HUDEP-2 (cell line): ENCODE measurements at regions not wholly inside any gene's neighbourhood (a gene's known extent, or its start where the extent isn't known, plus 50 kb on each side); places are given as distances from the start of the nearest gene placed in this dataset.

Experiments
- DNase-seq, 76 experiments: peaks; one replicate each; lab custom pipeline; 2025; ENCODE audit not compliant: unreplicated experiment in 76 of 76; lab: John Stamatoyannopoulos, UW

DNA sequence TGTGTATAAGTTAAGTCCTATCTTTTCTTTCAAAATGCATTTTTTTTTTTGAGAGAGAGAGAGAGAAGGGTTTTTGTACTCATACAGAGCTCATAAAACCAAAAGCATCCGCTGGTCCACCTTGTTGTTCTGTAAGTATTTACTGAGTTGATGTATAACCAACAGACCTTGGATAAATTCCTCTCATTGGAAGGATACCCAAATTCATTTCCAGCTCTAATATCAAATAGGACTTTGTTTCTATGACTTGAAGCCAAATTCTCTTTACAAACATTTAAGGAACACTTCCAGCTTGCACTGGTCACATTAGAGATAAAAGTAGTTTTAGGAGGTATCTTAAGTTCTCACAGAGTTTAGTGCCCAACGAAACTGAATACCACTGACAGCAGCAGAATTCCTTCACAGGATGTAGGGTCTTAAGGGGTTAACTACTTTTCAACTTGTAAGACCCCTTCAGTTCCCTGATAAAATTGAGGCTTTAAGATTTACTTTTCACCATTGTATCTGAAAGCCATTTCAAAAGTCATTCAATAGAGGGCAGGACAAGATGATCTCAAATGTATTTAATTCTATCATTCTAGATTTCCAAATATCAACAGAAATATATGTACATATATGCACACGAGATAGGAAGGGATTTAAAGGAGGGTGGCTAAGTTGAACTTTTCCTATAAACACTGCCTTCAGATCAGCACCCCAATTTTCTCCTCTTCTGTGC is 1398.5 kb upstream of the CELF4 start:
- DNase-seq, result no peak

- no peak for DNase-seq
These were observed 1396.3 kb upstream of the CELF4 start for GRCh38 chr18:38961880-38962279.

DNA sequence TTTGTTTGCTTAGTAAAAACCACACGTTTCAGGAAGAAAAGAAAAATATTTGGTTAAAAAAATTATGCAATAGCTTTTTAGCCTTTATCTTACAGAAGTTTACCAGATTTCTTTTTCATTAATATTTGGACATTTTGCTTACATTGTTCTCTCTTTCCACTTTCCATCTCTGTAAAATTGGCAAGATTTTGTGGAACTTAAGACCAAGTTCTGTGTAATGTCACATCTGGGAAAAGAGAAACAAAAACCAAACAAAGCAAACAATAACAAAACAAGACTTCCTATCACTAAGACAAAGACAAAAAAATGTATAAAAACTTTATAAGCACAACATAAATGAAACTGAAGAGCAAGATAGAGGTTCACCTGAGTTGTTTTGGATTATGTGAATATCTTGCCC is 1392.1 kb upstream of the CELF4 start:
- no peak for DNase-seq

DNA sequence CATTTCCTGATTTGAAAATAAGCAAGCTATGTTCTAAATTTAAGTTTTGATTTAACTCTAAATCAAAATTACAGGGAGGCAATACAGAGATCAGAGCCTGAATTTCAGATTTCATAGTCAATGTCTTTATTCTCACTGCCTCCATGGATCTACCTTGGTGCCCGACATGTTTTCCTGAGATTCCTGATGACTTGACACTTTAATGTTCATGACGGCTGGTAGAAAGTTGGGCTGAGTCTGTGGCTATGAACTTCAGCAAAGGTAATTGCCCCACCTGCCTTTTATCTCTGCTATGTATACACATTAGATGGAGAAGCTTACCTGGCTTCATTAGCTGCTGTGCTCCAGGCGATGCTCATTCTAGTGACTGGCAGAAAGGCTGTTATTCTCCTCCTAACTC is 1390.5 kb upstream of the CELF4 start:
- no peak for DNase-seq

- DNase-seq, result no peak
These were observed 1386.0 kb upstream of the CELF4 start for GRCh38 chr18:38951633-38952032.

GRCh38 chr18:38948436-38948835 is 1382.8 kb upstream of the CELF4 start:
- DNase-seq, result no peak

DNA sequence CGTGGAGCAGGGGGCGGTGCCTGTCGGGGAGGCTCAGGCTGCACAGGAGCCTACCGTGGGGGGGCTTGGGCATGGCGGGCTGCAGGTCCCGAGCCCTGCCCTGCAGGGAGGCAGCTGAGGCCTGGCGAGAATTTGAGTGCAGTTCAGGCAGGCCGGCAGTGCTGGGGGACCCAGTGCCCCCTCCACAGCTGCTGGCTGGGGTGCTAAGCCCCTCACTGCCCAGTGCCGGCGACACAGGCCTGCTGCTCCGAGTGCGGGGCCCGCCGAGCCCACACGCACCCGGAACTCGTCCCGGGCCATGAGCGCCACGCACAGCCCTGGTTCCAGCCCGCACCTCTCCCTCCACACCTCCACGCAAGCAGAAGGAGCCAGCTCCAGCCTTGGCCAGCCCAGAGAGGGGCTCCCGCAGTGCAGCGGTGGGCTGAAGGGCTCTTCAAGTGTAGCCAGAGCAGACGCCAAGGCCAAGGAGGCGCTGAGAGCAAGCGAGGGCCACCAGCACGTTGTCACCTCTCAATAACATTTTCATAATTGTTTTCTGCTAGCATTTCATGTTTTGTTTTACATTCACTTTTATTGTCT is 1378.9 kb upstream of the CELF4 start:
- DNase-seq, result no peak

DNA sequence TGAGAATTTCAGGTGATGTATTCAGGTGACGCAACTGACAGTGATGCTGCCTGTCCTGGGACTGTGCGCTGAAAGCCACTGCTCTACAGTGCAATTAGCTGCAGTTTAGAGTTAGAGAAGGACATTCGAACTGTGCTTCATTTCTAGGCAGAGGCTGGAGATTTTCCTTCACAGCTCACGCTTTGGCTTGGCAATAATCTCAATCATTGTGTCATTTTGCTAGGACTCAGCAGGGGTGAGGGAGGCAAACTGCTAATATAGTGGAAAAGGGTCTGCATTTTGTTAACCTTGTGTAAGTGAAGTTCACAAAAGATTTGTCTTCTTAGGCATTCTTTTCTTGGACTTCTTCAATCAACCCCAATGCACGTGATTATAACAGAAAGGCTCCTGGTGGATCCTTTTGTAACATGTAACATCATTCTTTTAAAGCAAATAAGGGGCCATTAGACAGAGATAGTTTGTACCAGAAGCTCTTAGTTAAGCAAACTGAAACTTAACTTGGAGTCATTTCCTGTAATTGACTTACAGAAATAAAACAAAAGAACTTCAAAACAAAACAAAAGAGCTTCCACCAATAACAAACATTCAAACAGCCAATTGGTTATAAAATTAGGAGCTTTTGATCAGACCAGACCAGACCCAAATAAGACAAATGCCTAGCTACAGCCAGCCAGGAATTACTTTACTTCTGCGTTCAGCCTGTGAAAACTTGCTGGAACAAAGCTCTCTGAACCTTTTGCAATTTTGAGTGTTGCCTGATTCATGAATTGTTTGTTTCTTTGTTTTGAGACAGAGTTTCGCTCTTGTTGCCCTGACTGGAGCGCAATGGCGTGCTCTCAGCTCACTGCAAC is 1376.3 kb upstream of the CELF4 start:
- DNase-seq, result no peak

DNA sequence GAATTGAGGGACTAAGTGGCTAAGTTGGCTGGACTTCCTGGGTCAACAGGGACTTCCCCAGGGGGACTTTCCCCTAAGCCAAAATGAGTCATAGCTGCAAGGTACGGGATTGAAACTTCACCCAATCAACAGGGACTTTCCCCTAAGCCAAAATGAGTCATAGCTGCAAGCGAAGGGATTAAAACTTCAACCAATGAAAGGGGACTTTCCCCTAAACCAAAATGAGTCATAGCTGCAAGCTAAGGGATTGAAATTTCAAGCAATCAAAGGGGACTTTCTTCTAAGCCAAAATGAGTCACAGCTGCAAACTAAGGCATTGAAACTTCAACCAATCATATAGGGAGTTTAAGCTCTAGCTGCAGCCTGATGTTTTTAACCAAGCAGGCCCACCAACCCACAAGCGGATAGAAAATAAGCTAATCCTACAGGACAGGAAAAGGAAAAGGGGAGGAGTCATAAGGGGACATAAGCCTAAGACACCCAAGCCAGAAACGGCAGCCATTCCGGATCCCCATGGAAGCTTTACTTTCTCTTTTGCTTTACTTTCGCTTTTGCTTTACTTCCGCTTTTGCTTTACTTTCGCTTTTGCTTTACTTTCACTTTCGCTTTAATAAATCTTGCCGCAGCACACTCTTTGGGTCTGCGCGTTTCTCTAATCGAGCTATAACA is 1375.4 kb upstream of the CELF4 start:
- peak in 3 of 76 experiments; percentile 3 to 25 (median 5) for DNase-seq

DNA sequence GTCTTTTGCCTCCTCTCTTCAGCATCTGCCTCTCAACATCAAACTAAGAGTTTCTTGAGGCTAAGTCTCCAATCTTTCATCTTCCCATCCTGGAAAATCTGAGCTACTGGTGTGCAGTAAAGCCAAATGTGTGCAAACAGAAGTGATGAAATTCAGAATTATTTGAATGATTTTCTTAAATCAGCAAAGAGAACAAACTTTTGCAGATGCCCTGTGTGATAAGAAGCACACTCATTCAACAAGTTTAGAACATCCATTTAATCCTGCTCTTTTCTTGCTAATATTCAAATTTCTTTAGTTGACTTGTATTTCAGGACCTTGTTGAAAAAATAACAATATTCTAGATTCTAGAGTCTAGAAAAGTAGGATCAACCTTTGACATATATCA is 1374.9 kb upstream of the CELF4 start:
- no peak for DNase-seq

DNA sequence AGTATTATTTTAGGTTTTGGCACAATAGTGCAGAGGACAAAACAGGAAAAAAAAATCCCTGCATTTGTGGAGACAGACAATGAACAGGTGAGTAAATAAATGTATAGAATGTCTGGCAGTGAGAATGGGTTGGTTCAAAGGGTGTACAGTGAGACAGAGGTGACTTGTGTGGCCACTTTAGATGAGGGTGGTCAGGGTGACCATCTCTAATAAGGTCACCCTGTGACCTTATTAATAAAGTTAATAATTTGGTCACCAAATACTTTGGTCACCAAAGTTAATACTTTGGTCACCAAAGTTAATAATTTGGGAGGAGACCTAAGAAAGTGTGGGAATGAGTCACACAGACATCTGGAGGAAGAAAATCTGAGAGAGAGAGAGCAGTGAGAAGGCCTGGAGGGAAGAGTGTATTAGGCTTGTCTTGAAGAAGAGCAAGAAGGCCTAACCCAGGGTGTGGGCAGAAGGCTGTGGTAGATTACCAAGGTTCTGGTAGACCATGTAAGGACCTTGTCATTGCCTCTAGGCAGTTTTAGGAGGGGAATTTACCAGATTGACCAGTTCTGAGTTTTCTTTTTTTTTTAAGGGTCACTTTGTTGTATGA is 1368.4 kb upstream of the CELF4 start:
- DNase-seq, result no peak

- no peak for DNase-seq
These were observed 1367.7 kb upstream of the CELF4 start for GRCh38 chr18:38933322-38933721.

GRCh38 chr18:38932752-38933151 is 1367.2 kb upstream of the CELF4 start:
- DNase-seq, result no peak

DNA sequence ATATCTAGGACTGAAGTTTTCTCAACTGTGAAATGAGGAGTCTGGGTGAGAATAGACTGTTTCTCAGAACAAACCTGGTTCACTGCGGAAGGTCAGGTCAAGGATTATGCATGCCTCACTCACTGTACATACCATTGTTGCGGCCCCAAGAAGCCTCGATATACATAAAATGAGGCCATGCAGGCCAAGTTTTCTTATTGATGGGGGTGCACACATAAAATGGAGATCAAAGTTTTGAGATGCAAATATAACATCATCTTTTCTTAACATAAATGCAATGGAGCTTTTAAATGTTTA is 1366.1 kb upstream of the CELF4 start:
- DNase-seq, result no peak

DNA sequence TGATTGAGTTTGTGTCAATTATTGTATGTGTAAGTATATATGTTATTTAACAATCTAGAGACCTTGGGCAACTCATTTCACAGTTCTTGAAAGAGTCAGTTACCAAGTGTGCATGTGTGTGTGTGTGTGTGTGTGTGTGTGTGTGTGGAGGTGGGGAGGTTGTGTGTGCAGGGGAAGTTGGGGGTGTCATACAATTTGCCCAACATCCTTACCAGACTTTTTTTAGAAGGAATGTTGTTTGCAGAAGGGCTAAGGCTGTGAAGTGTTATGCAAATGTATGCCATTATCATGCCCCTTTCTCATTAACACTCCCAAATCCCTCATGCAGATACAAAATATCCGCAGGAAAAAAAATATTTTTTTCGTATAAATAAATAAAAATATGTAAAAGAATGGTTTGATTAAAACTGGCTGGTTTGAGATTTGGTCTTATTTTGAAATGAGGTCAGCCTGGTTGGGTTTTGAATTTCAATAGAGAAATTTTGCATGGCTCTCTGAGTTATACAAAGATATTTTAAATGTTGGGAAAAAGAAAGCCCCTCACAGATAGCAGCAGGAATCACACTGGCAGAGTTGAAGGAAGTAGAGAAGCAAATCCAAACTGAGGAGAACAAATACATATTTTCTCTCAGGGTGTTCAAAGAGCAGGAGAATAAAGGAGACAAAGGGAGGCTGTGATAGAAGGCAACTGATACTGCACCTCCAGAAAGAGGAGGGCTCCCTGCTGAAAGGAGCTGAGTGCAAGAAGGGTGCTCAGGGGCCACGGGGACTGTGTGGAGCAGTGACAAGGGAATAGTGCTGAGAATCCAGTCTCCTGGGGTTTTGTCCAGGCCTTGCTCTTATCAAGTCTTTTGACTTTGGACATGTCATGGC is 1365.5 kb upstream of the CELF4 start:
- no peak for DNase-seq

GRCh38 chr18:38923540-38923939 is 1357.9 kb upstream of the CELF4 start:
- DNase-seq, result no peak

DNA sequence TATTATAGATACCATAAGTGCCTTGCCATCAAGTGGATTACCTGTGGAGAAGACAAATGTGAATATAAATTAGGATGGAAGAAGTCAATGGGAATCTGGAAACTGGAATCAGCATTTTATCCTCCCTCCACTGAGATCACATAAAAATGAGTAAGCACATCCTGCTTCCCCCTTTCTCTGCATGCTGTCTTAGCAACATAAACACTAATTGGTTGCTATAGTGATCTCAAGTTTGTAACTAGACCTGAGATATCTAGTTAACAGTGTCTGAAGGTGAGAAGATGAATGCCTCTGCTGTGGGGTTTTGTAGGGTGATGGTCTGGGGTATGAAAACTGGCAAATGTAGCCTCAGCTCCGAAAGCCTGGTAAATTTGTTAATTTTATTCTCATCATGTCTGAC is 1357.5 kb upstream of the CELF4 start:
- DNase-seq, result no peak

- DNase-seq, result no peak
These were observed 1344.4 kb upstream of the CELF4 start for GRCh38 chr18:38909972-38910371.

DNA sequence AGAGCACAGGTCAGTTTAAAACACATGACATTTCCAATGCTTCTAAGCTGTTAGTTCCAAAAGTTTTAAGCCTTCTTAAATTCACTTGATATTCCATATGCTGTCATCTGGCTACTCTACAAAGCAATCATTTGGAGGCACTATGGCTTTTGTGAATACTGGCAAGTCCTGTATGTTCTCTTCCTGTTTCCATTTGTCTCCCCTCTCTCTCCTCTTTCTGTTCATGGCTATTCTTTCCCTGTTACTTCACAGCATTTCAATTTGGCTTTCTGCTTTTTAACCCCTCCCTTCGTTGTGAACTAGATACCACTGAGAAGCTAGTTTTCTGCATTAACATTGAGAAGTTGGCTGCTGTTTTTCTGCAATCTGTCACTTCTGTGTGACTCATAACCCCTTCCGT is 1337.2 kb upstream of the CELF4 start:
- DNase-seq, result no peak

DNA sequence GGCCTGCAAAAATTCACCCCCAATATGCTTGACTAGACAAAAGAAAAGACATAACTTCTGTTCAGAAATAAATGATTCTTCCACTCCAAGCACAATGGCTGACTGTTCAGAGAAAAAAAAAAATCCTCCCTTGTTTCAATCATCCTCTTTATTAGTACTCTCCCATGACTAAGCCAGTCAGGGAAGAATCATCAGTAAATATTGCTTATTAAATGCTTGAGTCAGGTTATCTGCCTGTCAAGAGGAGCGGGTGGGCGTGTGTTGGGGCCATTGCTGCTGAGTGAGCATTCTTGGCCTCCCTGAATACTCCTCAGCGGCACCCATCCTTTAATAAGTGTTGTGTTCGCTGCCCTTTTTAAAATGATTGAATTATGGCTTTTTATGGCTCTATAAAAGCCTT is 1334.8 kb upstream of the CELF4 start:
- no peak for DNase-seq
